H1 (cell line): ENCODE measurements at regions not wholly inside any gene's neighbourhood (a gene's known extent, or its start where the extent isn't known, plus 50 kb on each side); places are given as distances from the start of the nearest gene placed in this dataset.

ENCODE experiments used
- CHD7 ChIP-seq: fragments of 300-600 bp; sonication (generic); IDR thresholded peaks from 2 replicates; pipeline ENCODE4 v1.7.1; 2012; ENCODE audit warnings: low read length, moderate library complexity, mild to moderate bottlenecking, inconsistent platforms; ENCODE audit not compliant: insufficient replicate concordance
- CTCF ChIP-seq, 3 experiments: IDR thresholded peaks; 1 replicate in 2 of 3; 2 replicates in 1 of 3; pipeline versions ENCODE4 v1.5.1 to v1.6.1; 2011; ENCODE audit warnings: low read length in 3 of 3, mild to moderate bottlenecking in 3 of 3, inconsistent platforms in 2 of 3, low read depth in 1 of 3, moderate library complexity in 1 of 3; ENCODE audit not compliant: insufficient read depth in 1 of 3; ENCODE audit errors: control extremely low read depth in 1 of 3
- EP300 ChIP-seq, 2 experiments: IDR thresholded peaks; 1 replicate in 1 of 2; 2 replicates in 1 of 2; pipeline ENCODE4 v1.6.1; 2011 to 2012; ENCODE audit warnings: low read depth in 2 of 2, low read length in 2 of 2, mild to moderate bottlenecking in 2 of 2, borderline replicate concordance in 1 of 2, inconsistent platforms in 1 of 2, moderate library complexity in 1 of 2
- EZH2 ChIP-seq: fragments of 200-600 bp; sonication (generic); IDR thresholded peaks from 2 replicates; pipeline ENCODE4 v1.7.1; 2012; ENCODE audit warnings: low read depth, mild to moderate bottlenecking, moderate library complexity, low read length, inconsistent platforms; ENCODE audit not compliant: severe bottlenecking
- KDM5A ChIP-seq: fragments of 200-600 bp; IDR thresholded peaks from 2 replicates; pipeline ENCODE4 v1.7.1; 2012; ENCODE audit warnings: mild to moderate bottlenecking, low read length, inconsistent platforms, mixed read lengths
- MAFK ChIP-seq: IDR thresholded peaks from 2 replicates; pipeline ENCODE4 v1.6.1; 2012; ENCODE audit warnings: low read depth, mild to moderate bottlenecking, improper control_type of control experiment, low read length
- SIN3A ChIP-seq, 2 experiments: IDR thresholded peaks in 1 of 2; conservative IDR thresholded peaks in 1 of 2; 2 replicates each; pipeline ENCODE4 v1.6.1; 2011 to 2012; ENCODE audit warnings: low read length in 2 of 2, improper control_type of control experiment in 1 of 2, low read depth in 1 of 2, mild to moderate bottlenecking in 1 of 2
- TF ChIP-seq, protein P1 (sequence below): IDR thresholded peaks from 2 replicates; pipeline ENCODE4 v1.6.1; 2011; ENCODE audit warnings: low read length, improper control_type of control experiment

GRCh38 chr21:15549671-15550070, 180.1 kb upstream of the USP25 start:
- TF ChIP-seq CTCF (IDR thresholded peaks at IDR 0.05; ENCODE audit: control extremely low read depth in 1 of 3, insufficient read depth in 1 of 3, low read depth in 1 of 3, low read length in 3 of 3) (no peak), CHD7 (no peak), EP300 (IDR thresholded peaks at IDR 0.05; ENCODE audit: borderline replicate concordance in 1 of 2, low read depth in 2 of 2, low read length in 2 of 2) (no peak), EZH2 (no peak), KDM5A (no peak), MAFK (no peak), SIN3A (conservative IDR thresholded peaks at IDR 0.05 in 1 of 2, IDR thresholded peaks at IDR 0.05 in 1 of 2; ENCODE audit: low read depth in 1 of 2, low read length in 2 of 2) (no peak)
- TF ChIP-seq, protein P1, sequence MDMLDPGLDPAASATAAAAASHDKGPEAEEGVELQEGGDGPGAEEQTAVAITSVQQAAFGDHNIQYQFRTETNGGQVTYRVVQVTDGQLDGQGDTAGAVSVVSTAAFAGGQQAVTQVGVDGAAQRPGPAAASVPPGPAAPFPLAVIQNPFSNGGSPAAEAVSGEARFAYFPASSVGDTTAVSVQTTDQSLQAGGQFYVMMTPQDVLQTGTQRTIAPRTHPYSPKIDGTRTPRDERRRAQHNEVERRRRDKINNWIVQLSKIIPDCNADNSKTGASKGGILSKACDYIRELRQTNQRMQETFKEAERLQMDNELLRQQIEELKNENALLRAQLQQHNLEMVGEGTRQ, result no peak
